Natural killer cell (primary cell): ENCODE measurements at regions not wholly inside any gene's neighbourhood (a gene's known extent, or its start where the extent isn't known, plus 50 kb on each side); places are given as distances from the start of the nearest gene placed in this dataset.

Source experiments
- ATAC-seq, 3 donors: fragments of 150-1000 bp in 2 of 3; fragments of 200-7000 bp in 1 of 3; cut with Tn5 transposase; 1 replicate in 1 of 3; 2 replicates in 2 of 3; pipeline ENCODE4 v1.10.0; 2021; ENCODE audit warnings: mild to moderate bottlenecking in 2 of 3, moderate library complexity in 2 of 3
- DNase-seq, 2 donors: peaks; one replicate each; pipeline versions ENCODE4 v3.0.0 to v3.0.0-alpha.2; 2013 to 2021; ENCODE audit warnings: mixed read lengths in 1 of 2
- H3K27ac ChIP-seq: one replicate; pipeline ENCODE4 v1.5.1; 2013; ENCODE audit warnings: mild to moderate bottlenecking, low read length
- H3K27me3 ChIP-seq: one replicate; pipeline ENCODE4 v1.6.1; 2013; ENCODE audit warnings: low read length; ENCODE audit not compliant: control insufficient read depth, insufficient read depth
- H3K36me3 ChIP-seq: one replicate; pipeline ENCODE4 v1.6.1; 2013; ENCODE audit warnings: low read length; ENCODE audit not compliant: control insufficient read depth, insufficient read depth
- H3K4me1 ChIP-seq: one replicate; pipeline ENCODE4 v1.6.1; 2013; ENCODE audit warnings: low read length; ENCODE audit not compliant: control insufficient read depth, insufficient read depth
- H3K4me3 ChIP-seq: one replicate; pipeline ENCODE4 v1.5.1; 2013; ENCODE audit warnings: low read length
- H3K9me3 ChIP-seq: one replicate; pipeline ENCODE4 v1.6.1; 2013; ENCODE audit warnings: low read length; ENCODE audit not compliant: control insufficient read depth, insufficient read depth
- H3K27ac Mint-ChIP-seq, 2 donors: one replicate each; pipeline ENCODE4 v1.8.0; 2022; ENCODE audit warnings: mild to moderate bottlenecking in 2 of 2, mixed read lengths in 2 of 2, moderate library complexity in 1 of 2
- H3K27me3 Mint-ChIP-seq, 2 donors: one replicate each; pipeline ENCODE4 v1.8.0; 2022; ENCODE audit warnings: low read depth in 2 of 2, mixed read lengths in 2 of 2
- H3K36me3 Mint-ChIP-seq: one replicate; pipeline ENCODE4 v1.8.0; 2022; ENCODE audit warnings: mixed read lengths
- H3K4me1 Mint-ChIP-seq, 2 donors: one replicate each; pipeline ENCODE4 v1.8.0; 2022; ENCODE audit warnings: mixed read lengths in 2 of 2
- H3K4me3 Mint-ChIP-seq: one replicate; pipeline ENCODE4 v1.8.0; 2022; ENCODE audit warnings: mild to moderate bottlenecking, moderate library complexity, mixed read lengths
- H3K9me3 Mint-ChIP-seq, 2 donors: one replicate each; pipeline ENCODE4 v1.8.0; 2022; ENCODE audit warnings: mixed read lengths in 2 of 2
- CTCF ChIP-seq: fragments of 200-600 bp; IDR thresholded peaks from one replicate; pipeline ENCODE4 v1.8.0; 2022; ENCODE audit warnings: antibody characterized with exemption
- WGBS: methylation state at CpG from one replicate; pipeline ENCODE4 v1.1.7; 2013; ENCODE audit warnings: missing lambda C conversion rate; ENCODE audit not compliant: insufficient coverage; 5-methylcytosine and 5-hydroxymethylcytosine counted together
- intact Hi-C: fragments of 100-400 bp; cut with micrococcal nuclease; formaldehyde crosslinking; loops from one replicate; pipeline ENCODE4 v1.14.2; 2022

GRCh38 chr1:38242506-38242905 is 195.9 kb upstream of the POU3F1 start:
- 93% methylated on average over 3 of the region's 5 CpGs for WGBS
- no peaks in the 10 kb centered on the region for H3K4me1 Mint-ChIP-seq
- H3K27ac Mint-ChIP-seq: no peak overlapping the region
- no peaks in the 10 kb centered on the region for H3K4me1 ChIP-seq
- intact Hi-C loops: no loop called here
- no peaks in the 10 kb centered on the region for H3K27me3 ChIP-seq
- DNase-seq (no peak), ATAC-seq (no peak)
- no peak for TF ChIP-seq CTCF
- H3K4me3 ChIP-seq: no peak overlapping the region
- no peaks in the 10 kb centered on the region for H3K36me3 Mint-ChIP-seq
- H3K27me3 Mint-ChIP-seq: no peaks in the 10 kb centered on the region
- no peaks in the 10 kb centered on the region for H3K9me3 Mint-ChIP-seq
- H3K9me3 ChIP-seq: no peaks in the 10 kb centered on the region
- H3K36me3 ChIP-seq: no peaks in the 10 kb centered on the region
- no peak overlapping the region for H3K27ac ChIP-seq
- no peak overlapping the region for H3K4me3 Mint-ChIP-seq

- 91% methylated on average over 6 of the region's 6 CpGs for WGBS
- H3K27ac ChIP-seq: no peak overlapping the region
- H3K4me1 ChIP-seq: no peaks in the 10 kb centered on the region
- DNase-seq: no peak
- H3K9me3 Mint-ChIP-seq: no peaks in the 10 kb centered on the region
- no peaks in the 10 kb centered on the region for H3K9me3 ChIP-seq
- no peak for ATAC-seq
- no peak overlapping the region for H3K4me3 ChIP-seq
- H3K36me3 ChIP-seq: no peaks in the 10 kb centered on the region
- H3K27ac Mint-ChIP-seq: no peak overlapping the region
- no peaks in the 10 kb centered on the region for H3K27me3 Mint-ChIP-seq
- intact Hi-C loops: no loop called here
- no peak for TF ChIP-seq CTCF
- no peaks in the 10 kb centered on the region for H3K4me1 Mint-ChIP-seq
- H3K36me3 Mint-ChIP-seq: no peaks in the 10 kb centered on the region
- no peak overlapping the region for H3K4me3 Mint-ChIP-seq
- H3K27me3 ChIP-seq: no peaks in the 10 kb centered on the region
Measured at GRCh38 chr1:38241594-38242334, 195.2 kb upstream of the POU3F1 start.

DNA sequence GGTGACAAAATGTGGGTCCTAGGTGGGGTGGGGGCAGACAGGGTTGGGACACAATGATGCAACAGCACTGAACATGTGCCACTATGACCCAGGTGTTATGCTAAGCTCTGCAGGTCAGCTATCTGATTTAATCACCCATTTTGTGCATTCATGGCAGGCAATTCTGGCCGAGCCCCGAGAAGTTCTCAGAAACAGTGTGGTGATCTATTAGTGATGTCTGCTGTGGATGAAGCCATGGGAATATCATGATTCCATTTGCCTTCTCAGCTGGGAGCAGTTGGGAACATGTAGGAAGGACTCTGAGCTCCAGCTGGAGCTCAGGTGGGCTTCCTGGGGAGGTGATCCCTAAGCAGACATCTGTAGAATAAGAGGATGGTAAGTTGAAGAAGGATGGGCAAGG is 194.0 kb upstream of the POU3F1 start:
- Histone ChIP-seq H3K27me3 (no peaks in the 10 kb centered on the region), H3K36me3 (no peaks in the 10 kb centered on the region), H3K4me1 (no peaks in the 10 kb centered on the region), H3K4me3 (no peak overlapping the region), H3K27ac (no peak overlapping the region), H3K9me3 (no peaks in the 10 kb centered on the region)
- Mint-ChIP-seq H3K9me3 (no peaks in the 10 kb centered on the region), H3K27me3 (peaks cover 0 to 9% of the 10 kb centered on the region in 2 donors), H3K36me3 (no peaks in the 10 kb centered on the region), H3K27ac (no peak overlapping the region), H3K4me3 (no peak overlapping the region), H3K4me1 (no peaks in the 10 kb centered on the region)
- intact Hi-C loops: no loop called here
- WGBS: 95% methylated on average over 2 of the region's 2 CpGs
- TF ChIP-seq CTCF: no peak
- DNase-seq: no peak
- no peak for ATAC-seq

GRCh38 chr1:38239258-38239835 is 192.8 kb upstream of the POU3F1 start:
- WGBS: 79% methylated on average over 8 of the region's 8 CpGs

More at GRCh38 chr1:38239258-38239835, 192.8 kb upstream of the POU3F1 start:
- Mint-ChIP-seq H3K27ac (no peak overlapping the region), H3K27me3 (peaks cover 0 to 9% of the 10 kb centered on the region in 2 donors), H3K9me3 (no peaks in the 10 kb centered on the region), H3K4me1 (no peaks in the 10 kb centered on the region), H3K36me3 (no peaks in the 10 kb centered on the region), H3K4me3 (no peak overlapping the region)
- Histone ChIP-seq H3K36me3 (no peaks in the 10 kb centered on the region), H3K9me3 (no peaks in the 10 kb centered on the region), H3K27me3 (no peaks in the 10 kb centered on the region), H3K27ac (no peak overlapping the region), H3K4me3 (no peak overlapping the region), H3K4me1 (no peaks in the 10 kb centered on the region)
- DNase-seq: no peak
- intact Hi-C loops: no loop called here
- no peak for ATAC-seq
- TF ChIP-seq CTCF: no peak
